MM.1S (cell line): ENCODE measurements at regions not wholly inside any gene's neighbourhood (a gene's known extent, or its start where the extent isn't known, plus 50 kb on each side); places are given as distances from the start of the nearest gene placed in this dataset.
A peak's percentile ranks its signal among the peaks of the same experiment; 100 is the strongest.

Experiments used
- DNase-seq: peaks from one replicate; pipeline ENCODE4 v3.0.0-alpha.2; 2015
- H2AFZ ChIP-seq: fragments of 300-600 bp; sonication (generic); 2 replicates; pipeline ENCODE4 v1.6.0; 2016; ENCODE audit warnings: antibody characterized with exemption, low read length
- H3F3A ChIP-seq: fragments of 300-600 bp; sonication (generic); 2 replicates; pipeline ENCODE4 v1.6.1; 2016; ENCODE audit warnings: mild to moderate bottlenecking, antibody characterized with exemption, low read length, moderate library complexity, mixed read lengths; ENCODE audit not compliant: insufficient read depth
- H3K27ac ChIP-seq: fragments of 300-600 bp; sonication (generic); 2 replicates; pipeline ENCODE4 v1.5.1; 2016; ENCODE audit warnings: mild to moderate bottlenecking, low read length
- H3K27me3 ChIP-seq: fragments of 300-600 bp; sonication (generic); replicated peaks from 2 replicates; pipeline ENCODE4 v1.6.0; 2016; ENCODE audit warnings: low read length; ENCODE audit not compliant: insufficient read depth
- H3K36me3 ChIP-seq: fragments of 300-600 bp; sonication (generic); replicated peaks from 2 replicates; pipeline ENCODE4 v1.6.1; 2016; ENCODE audit warnings: mild to moderate bottlenecking, low read length, mixed read lengths; ENCODE audit not compliant: insufficient read depth
- H3K4me1 ChIP-seq: fragments of 300-600 bp; sonication (generic); 2 replicates; pipeline ENCODE4 v1.6.1; 2016; ENCODE audit warnings: low read length, mixed read lengths
- H3K4me2 ChIP-seq: fragments of 300-600 bp; sonication (generic); 2 replicates; pipeline ENCODE4 v1.6.0; 2016; ENCODE audit warnings: low read depth, low read length
- H3K4me3 ChIP-seq: fragments of 300-600 bp; sonication (generic); 2 replicates; pipeline ENCODE4 v1.5.1; 2016; ENCODE audit warnings: low read length, mixed read lengths
- H3K79me2 ChIP-seq: fragments of 300-600 bp; sonication (generic); 2 replicates; pipeline ENCODE4 v1.6.1; 2016; ENCODE audit warnings: mixed run types, low read length, mixed read lengths
- H3K9ac ChIP-seq: fragments of 300-600 bp; sonication (generic); 2 replicates; pipeline ENCODE4 v1.6.1; 2016; ENCODE audit warnings: low read length, mixed read lengths
- H3K9me2 ChIP-seq: fragments of 300-600 bp; sonication (generic); replicated peaks from 2 replicates; pipeline ENCODE4 v1.6.1; 2016; ENCODE audit warnings: mild to moderate bottlenecking, low read length, mixed read lengths; ENCODE audit not compliant: insufficient read depth
- H3K9me3 ChIP-seq: fragments of 300-600 bp; sonication (generic); replicated peaks from 2 replicates; pipeline ENCODE4 v1.6.1; 2016; ENCODE audit warnings: mild to moderate bottlenecking, low read length, mixed read lengths; ENCODE audit not compliant: insufficient read depth
- H4K20me1 ChIP-seq: fragments of 300-600 bp; sonication (generic); 2 replicates; pipeline ENCODE4 v1.6.1; 2016; ENCODE audit warnings: mild to moderate bottlenecking, low read length, moderate library complexity, mixed read lengths; ENCODE audit not compliant: insufficient read depth
- CTCF ChIP-seq: fragments of 300-600 bp; sonication (generic); IDR thresholded peaks from 2 replicates; pipeline ENCODE4 v1.5.1; 2016; ENCODE audit warnings: antibody characterized with exemption, low read length, mixed read lengths
- EZH2 ChIP-seq: fragments of 300-600 bp; sonication (generic); optimal IDR thresholded peaks from 2 replicates; pipeline ENCODE3; 2017; ENCODE audit warnings: low read depth, mild to moderate bottlenecking, antibody characterized with exemption, low read length, mixed read lengths
- EZH2phosphoT487 ChIP-seq: fragments of 300-600 bp; sonication (generic); IDR thresholded peaks from 2 replicates; pipeline ENCODE4 v1.6.1; 2018; ENCODE audit warnings: antibody characterized with exemption, low read length

- no peak for DNase-seq
- H3K9me3 ChIP-seq, result no peaks in the 10 kb centered on the region
- H3K36me3 ChIP-seq, result no peaks in the 10 kb centered on the region
- no peaks in the 10 kb centered on the region for H3K4me1 ChIP-seq
- H3K4me2 ChIP-seq, result no peak overlapping the region
- no peak for TF ChIP-seq EZH2phosphoT487
- TF ChIP-seq CTCF, result peak; percentile 14
- H4K20me1 ChIP-seq, result no peaks in the 10 kb centered on the region
- H3K9ac ChIP-seq, result no peak overlapping the region
- H3F3A ChIP-seq, result no peaks in the 10 kb centered on the region
- H3K4me3 ChIP-seq, result no peak overlapping the region
- no peaks in the 10 kb centered on the region for H3K79me2 ChIP-seq
- no peak overlapping the region for H2AFZ ChIP-seq
- H3K27me3 ChIP-seq, result peaks cover 6% of the 10 kb centered on the region
- H3K9me2 ChIP-seq, result no peaks in the 10 kb centered on the region
- H3K27ac ChIP-seq, result no peak overlapping the region
Observed at GRCh38 chr2:9768388-9768787, 74.9 kb upstream of the TAF1B start.

- no peaks in the 10 kb centered on the region for H3K79me2 ChIP-seq
- no peaks in the 10 kb centered on the region for H4K20me1 ChIP-seq
- no peaks in the 10 kb centered on the region for H3K36me3 ChIP-seq
- DNase-seq, result no peak
- H3K9me3 ChIP-seq, result no peaks in the 10 kb centered on the region
- no peaks in the 10 kb centered on the region for H3K4me1 ChIP-seq
- no peak for TF ChIP-seq EZH2
- TF ChIP-seq EZH2phosphoT487, result no peak
- no peak for TF ChIP-seq CTCF
- no peak overlapping the region for H3K4me3 ChIP-seq
- H3K27ac ChIP-seq, result no peak overlapping the region
- no peak overlapping the region for H3K9ac ChIP-seq
- no peak overlapping the region for H3K4me2 ChIP-seq
- no peaks in the 10 kb centered on the region for H3K9me2 ChIP-seq
- H3F3A ChIP-seq, result no peaks in the 10 kb centered on the region
- peaks cover 6% of the 10 kb centered on the region for H3K27me3 ChIP-seq
- no peak overlapping the region for H2AFZ ChIP-seq
Observed at GRCh38 chr2:9769171-9770005, 73.9 kb upstream of the TAF1B start.

- Histone ChIP-seq H3K36me3 (no peaks in the 10 kb centered on the region), H3K9me2 (no peaks in the 10 kb centered on the region), H4K20me1 (no peaks in the 10 kb centered on the region), H2AFZ (no peak overlapping the region), H3K4me3 (no peak overlapping the region), H3F3A (no peaks in the 10 kb centered on the region), H3K4me2 (no peak overlapping the region), H3K4me1 (no peaks in the 10 kb centered on the region), H3K9me3 (no peaks in the 10 kb centered on the region), H3K27ac (no peak overlapping the region), H3K79me2 (no peaks in the 10 kb centered on the region), H3K27me3 (peaks cover 6% of the 10 kb centered on the region), H3K9ac (no peak overlapping the region)
- TF ChIP-seq CTCF (no peak), EZH2phosphoT487 (no peak), EZH2 (no peak)
- no peak for DNase-seq
Observed at GRCh38 chr2:9770006-9770307, 73.3 kb upstream of the TAF1B start.
